ENCODE measurements at regions not wholly inside any gene's neighbourhood (a gene's known extent, or its start where the extent isn't known, plus 50 kb on each side); places are given as distances from the start of the nearest gene placed in this dataset.

DNA sequence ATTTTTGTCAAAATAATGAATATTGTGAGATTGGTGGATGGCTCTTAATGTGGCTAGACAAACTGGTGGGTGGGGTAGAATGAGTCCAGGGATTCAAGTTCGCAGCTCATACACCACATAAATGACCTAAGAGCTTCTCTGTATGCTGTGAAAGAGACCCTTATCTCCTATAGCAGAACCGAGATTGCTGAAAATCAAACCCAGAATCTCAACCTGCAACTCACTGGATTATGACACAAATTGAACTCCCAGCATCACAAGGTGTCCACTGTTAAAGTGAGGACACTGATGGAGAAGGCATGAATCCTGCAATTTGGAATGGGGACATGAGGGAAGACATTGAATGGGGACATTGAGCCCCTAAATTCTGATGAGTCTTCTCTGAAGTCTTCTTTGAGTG, 51.3 kb upstream of the CNKSR3 start:
- Histone ChIP-seq H3K36me3 (ENCODE audit: low read depth, low read length) (no peaks in the 10 kb centered on the region), H3K27me3 (ENCODE audit: low read length) (no peaks in the 10 kb centered on the region), H3K9me2 (replicated peaks; ENCODE audit: low read length) (no peaks in the 10 kb centered on the region), H3K4me3 (ENCODE audit: low read length) (no peak overlapping the region), H3K4me1 (ENCODE audit: insufficient read depth, low read length) (no peaks in the 10 kb centered on the region), H3K27ac (ENCODE audit: low read length) (no peak overlapping the region), H3K4me2 (ENCODE audit: low read length) (no peak overlapping the region), H3K79me2 (ENCODE audit: low read length) (no peaks in the 10 kb centered on the region), H2AFZ (ENCODE audit: low read length) (no peak overlapping the region), H3K9ac (ENCODE audit: low read length) (no peak overlapping the region), H4K20me1 (ENCODE audit: low read length) (no peaks in the 10 kb centered on the region), H3K9me3 (ENCODE audit: low read length) (no peaks in the 10 kb centered on the region), H3F3A (ENCODE audit: low read length, unreplicated experiment) (no peaks in the 10 kb centered on the region)
- DNase-seq (no peak), ATAC-seq (no peak)
- intact Hi-C loops (cut with micrococcal nuclease) = no loop called here
- ChIA-PET CTCF (no interaction called here), POLR2A (ENCODE audit: unreplicated experiment) (no interaction called here)
- TF ChIP-seq, protein P1, sequence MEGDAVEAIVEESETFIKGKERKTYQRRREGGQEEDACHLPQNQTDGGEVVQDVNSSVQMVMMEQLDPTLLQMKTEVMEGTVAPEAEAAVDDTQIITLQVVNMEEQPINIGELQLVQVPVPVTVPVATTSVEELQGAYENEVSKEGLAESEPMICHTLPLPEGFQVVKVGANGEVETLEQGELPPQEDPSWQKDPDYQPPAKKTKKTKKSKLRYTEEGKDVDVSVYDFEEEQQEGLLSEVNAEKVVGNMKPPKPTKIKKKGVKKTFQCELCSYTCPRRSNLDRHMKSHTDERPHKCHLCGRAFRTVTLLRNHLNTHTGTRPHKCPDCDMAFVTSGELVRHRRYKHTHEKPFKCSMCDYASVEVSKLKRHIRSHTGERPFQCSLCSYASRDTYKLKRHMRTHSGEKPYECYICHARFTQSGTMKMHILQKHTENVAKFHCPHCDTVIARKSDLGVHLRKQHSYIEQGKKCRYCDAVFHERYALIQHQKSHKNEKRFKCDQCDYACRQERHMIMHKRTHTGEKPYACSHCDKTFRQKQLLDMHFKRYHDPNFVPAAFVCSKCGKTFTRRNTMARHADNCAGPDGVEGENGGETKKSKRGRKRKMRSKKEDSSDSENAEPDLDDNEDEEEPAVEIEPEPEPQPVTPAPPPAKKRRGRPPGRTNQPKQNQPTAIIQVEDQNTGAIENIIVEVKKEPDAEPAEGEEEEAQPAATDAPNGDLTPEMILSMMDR (conservative IDR thresholded peaks at IDR 0.05; ENCODE audit: low read depth, low read length) = no peak
- TF ChIP-seq EZH2 (IDR thresholded peaks at IDR 0.05; ENCODE audit: low read length, unreplicated experiment) (no peak), EZH2phosphoT487 (IDR thresholded peaks at IDR 0.05; ENCODE audit: borderline replicate concordance, low read length) (no peak)
- BruUV-seq (replicated peaks) = no TSS peak

DNA sequence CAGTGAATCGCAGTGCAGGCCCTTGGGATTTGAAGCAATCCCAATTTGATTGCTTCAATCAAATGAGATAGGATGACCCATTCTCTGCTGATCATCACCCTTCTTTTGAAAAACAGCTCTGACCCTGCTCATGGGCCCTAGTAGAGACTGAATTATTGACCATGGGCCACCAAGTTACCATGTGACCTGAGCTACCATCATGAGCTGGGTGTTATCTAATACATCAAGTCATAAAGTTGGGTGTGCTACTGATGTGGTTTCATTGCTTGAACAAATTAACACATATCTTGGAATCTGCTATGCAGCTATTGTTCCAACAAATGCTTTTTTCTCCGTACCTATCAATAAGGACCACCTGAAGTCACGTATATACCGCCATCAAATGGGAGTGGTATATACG, 54.8 kb upstream of the CNKSR3 start:
- no peak overlapping the region for H3K4me2 ChIP-seq (ENCODE audit: low read length)
- H3F3A ChIP-seq (ENCODE audit: low read length, unreplicated experiment) = no peaks in the 10 kb centered on the region
- TF ChIP-seq, protein P1 (conservative IDR thresholded peaks at IDR 0.05; ENCODE audit: low read depth, low read length) = no peak
- no peak for TF ChIP-seq EZH2 (IDR thresholded peaks at IDR 0.05; ENCODE audit: low read length, unreplicated experiment)
- no peak for TF ChIP-seq EZH2phosphoT487 (IDR thresholded peaks at IDR 0.05; ENCODE audit: borderline replicate concordance, low read length)
- H3K4me3 ChIP-seq (ENCODE audit: low read length) = no peak overlapping the region
- no peaks in the 10 kb centered on the region for H3K4me1 ChIP-seq (ENCODE audit: insufficient read depth, low read length)
- no peaks in the 10 kb centered on the region for H3K9me3 ChIP-seq (ENCODE audit: low read length)
- no TSS peak for BruUV-seq (replicated peaks)
- no peaks in the 10 kb centered on the region for H3K79me2 ChIP-seq (ENCODE audit: low read length)
- H3K36me3 ChIP-seq (ENCODE audit: low read depth, low read length) = no peaks in the 10 kb centered on the region
- no peaks in the 10 kb centered on the region for H3K27me3 ChIP-seq (ENCODE audit: low read length)
- ATAC-seq = no peak
- no peak overlapping the region for H3K9ac ChIP-seq (ENCODE audit: low read length)
- intact Hi-C loops (cut with micrococcal nuclease) = no loop called here
- DNase-seq = no peak
- no peaks in the 10 kb centered on the region for H4K20me1 ChIP-seq (ENCODE audit: low read length)
- H2AFZ ChIP-seq (ENCODE audit: low read length) = no peak overlapping the region
- POLR2A ChIA-PET (ENCODE audit: unreplicated experiment) = no interaction called here
- no peak overlapping the region for H3K27ac ChIP-seq (ENCODE audit: low read length)
- H3K9me2 ChIP-seq (replicated peaks; ENCODE audit: low read length) = no peaks in the 10 kb centered on the region
- CTCF ChIA-PET = no interaction called here

DNA sequence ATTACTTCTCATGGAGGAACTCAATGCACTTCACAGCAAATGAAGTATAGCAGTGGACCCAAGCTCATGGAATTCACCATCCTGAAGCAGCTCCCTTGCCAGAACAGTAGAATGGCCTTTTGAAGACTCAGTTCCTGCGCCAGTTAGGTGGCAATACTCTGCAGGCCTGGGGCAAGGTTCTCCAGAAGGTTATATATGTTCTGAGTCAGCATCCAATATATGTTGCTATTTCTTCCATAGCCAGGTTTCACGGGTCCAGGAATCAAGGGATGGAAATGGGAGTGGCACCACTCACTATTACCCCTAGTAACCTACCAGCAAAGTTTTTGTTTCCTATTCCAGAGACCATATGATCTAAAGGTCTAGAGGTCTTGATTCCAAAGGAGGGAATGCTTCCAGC, 56.4 kb upstream of the CNKSR3 start:
- Histone ChIP-seq H3K9me2 (replicated peaks; ENCODE audit: low read length) (no peaks in the 10 kb centered on the region), H3K4me1 (ENCODE audit: insufficient read depth, low read length) (no peaks in the 10 kb centered on the region), H3K4me3 (ENCODE audit: low read length) (no peak overlapping the region), H2AFZ (ENCODE audit: low read length) (no peak overlapping the region), H3K79me2 (ENCODE audit: low read length) (no peaks in the 10 kb centered on the region), H3K4me2 (ENCODE audit: low read length) (no peak overlapping the region), H3K27ac (ENCODE audit: low read length) (no peak overlapping the region), H4K20me1 (ENCODE audit: low read length) (no peaks in the 10 kb centered on the region), H3K9ac (ENCODE audit: low read length) (no peak overlapping the region), H3K36me3 (ENCODE audit: low read depth, low read length) (no peaks in the 10 kb centered on the region), H3K9me3 (ENCODE audit: low read length) (no peaks in the 10 kb centered on the region), H3K27me3 (ENCODE audit: low read length) (no peaks in the 10 kb centered on the region), H3F3A (ENCODE audit: low read length, unreplicated experiment) (no peaks in the 10 kb centered on the region)
- DNase-seq (no peak), ATAC-seq (no peak)
- intact Hi-C loops (cut with micrococcal nuclease) = no loop called here
- BruUV-seq (replicated peaks) = no TSS peak
- ChIA-PET CTCF (no interaction called here), POLR2A (ENCODE audit: unreplicated experiment) (no interaction called here)
- TF ChIP-seq EZH2phosphoT487 (IDR thresholded peaks at IDR 0.05; ENCODE audit: borderline replicate concordance, low read length) = no peak
- TF ChIP-seq, protein P1 (conservative IDR thresholded peaks at IDR 0.05; ENCODE audit: low read depth, low read length) = no peak
- TF ChIP-seq EZH2 (IDR thresholded peaks at IDR 0.05; ENCODE audit: low read length, unreplicated experiment) = no peak
